ENCODE measurements at regions not wholly inside any gene's neighbourhood (a gene's known extent, or its start where the extent isn't known, plus 50 kb on each side); places are given as distances from the start of the nearest gene placed in this dataset.

DNA sequence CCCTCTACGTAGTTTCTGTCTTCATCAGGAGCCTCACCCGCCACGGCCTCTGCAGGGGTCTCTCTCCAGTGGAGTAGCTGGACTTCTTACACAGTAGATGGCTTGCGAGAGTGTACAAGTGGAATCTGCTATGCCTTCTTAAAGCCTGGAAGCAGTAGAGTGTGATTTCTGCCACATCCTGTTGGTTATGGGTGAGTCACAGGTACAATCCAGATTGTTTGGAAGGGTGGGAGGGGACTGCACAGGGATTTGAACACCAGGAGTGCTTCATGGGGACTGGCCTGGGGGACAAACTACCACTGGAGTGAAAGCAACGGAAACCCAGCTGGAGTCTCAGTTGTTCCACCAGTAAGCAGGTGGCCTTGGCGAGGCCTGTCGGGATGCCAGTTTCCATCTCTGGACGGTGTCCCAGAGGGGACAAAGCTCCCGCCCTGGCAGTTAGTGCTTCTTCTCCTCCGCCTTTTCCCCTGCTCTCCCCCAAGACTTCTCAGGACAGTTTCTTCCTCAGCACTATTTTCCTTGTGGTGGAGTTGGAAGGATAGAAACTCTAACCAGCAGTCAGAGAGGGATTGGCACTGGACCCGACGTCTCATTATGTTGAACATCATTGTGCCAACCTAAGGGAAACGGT is 85.0 kb upstream of the RCN1 start:
- H3K27me3 ChIP-seq, result peaks cover 0 to 77% of the 10 kb centered on the region in 2 donors
- H3K4me1 ChIP-seq, result no peaks in the 10 kb centered on the region
- TF ChIP-seq CTCF (IDR thresholded peaks at IDR 0.05), result no peak
- no peak overlapping the region for H3K4me3 ChIP-seq
- H3K9me3 ChIP-seq, result no peaks in the 10 kb centered on the region
- H3K27ac ChIP-seq, result no peak overlapping the region
- ATAC-seq (no peak), DNase-seq (no peak)
- intact Hi-C loops (cut with DNase I), result no loop called here
- H3K36me3 ChIP-seq, result no peaks in the 10 kb centered on the region

DNA sequence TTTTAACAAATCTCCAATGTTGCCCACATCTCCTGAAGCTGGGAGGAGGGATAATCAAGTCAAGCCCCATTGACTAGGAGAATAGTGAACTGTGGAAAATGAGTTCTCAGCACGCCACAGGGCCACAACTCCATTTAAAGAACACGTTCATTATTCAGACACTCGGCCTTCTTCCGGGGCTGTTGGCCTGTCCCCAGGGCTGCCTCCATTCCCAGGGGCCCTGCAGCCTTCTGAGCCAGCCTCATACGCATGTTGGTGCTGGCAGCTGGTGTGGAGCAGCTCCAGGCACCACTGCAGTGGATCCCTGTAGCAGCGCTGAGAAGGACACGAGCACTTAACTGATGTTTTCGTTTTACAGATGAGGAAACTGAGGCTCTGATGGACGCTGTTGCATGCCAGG is 87.5 kb upstream of the RCN1 start:
- Histone ChIP-seq H3K27me3 (peaks cover 0 to 52% of the 10 kb centered on the region in 2 donors), H3K9me3 (no peaks in the 10 kb centered on the region), H3K27ac (no peak overlapping the region), H3K4me3 (no peak overlapping the region), H3K36me3 (no peaks in the 10 kb centered on the region), H3K4me1 (no peaks in the 10 kb centered on the region)
- ATAC-seq (no peak), DNase-seq (no peak)
- intact Hi-C loops (cut with DNase I), result no loop called here
- no peak for TF ChIP-seq CTCF (IDR thresholded peaks at IDR 0.05)

- no peaks in the 10 kb centered on the region for H3K4me1 ChIP-seq
- no peak for DNase-seq
- no peaks in the 10 kb centered on the region for H3K36me3 ChIP-seq
- TF ChIP-seq CTCF (IDR thresholded peaks at IDR 0.05), result no peak
- H3K9me3 ChIP-seq, result no peaks in the 10 kb centered on the region
- no peak for ATAC-seq
- H3K27me3 ChIP-seq, result peaks cover 0 to 45% of the 10 kb centered on the region in 2 donors
- no peak overlapping the region for H3K4me3 ChIP-seq
- intact Hi-C loops (cut with DNase I), result no loop called here
- H3K27ac ChIP-seq, result no peak overlapping the region
Measured at GRCh38 chr11:32002311-32002710, 88.6 kb upstream of the RCN1 start.

DNA sequence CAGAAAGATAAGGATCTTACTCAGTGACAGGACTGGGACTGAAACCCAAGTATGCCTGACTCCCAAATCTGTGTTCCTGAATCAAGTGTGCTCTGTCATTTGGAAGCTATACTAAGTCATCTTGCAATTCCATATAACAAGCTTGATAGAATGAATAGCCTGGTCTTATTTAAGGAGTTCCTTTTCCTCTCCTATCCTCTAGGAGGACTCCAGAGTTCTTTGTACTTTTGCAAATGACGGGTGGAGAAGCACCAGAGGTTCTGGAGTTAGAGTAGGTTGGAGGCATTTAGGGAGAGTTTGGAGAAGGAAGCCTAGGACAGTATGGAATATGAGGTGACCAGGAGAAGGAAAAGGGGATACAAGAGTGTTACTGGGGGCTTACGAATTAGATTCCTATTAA is 92.9 kb upstream of the RCN1 start:
- DNase-seq, result no peak
- intact Hi-C loops (cut with DNase I), result no loop called here
- no peak overlapping the region for H3K27ac ChIP-seq
- no peak overlapping the region for H3K4me3 ChIP-seq
- H3K36me3 ChIP-seq, result no peaks in the 10 kb centered on the region
- peaks cover 0 to 13% of the 10 kb centered on the region in 2 donors for H3K27me3 ChIP-seq
- no peak for ATAC-seq
- no peak for TF ChIP-seq CTCF (IDR thresholded peaks at IDR 0.05)
- no peaks in the 10 kb centered on the region for H3K4me1 ChIP-seq
- no peaks in the 10 kb centered on the region for H3K9me3 ChIP-seq

- ATAC-seq (no peak), DNase-seq (no peak)
- Histone ChIP-seq H3K4me3 (no peak overlapping the region), H3K9me3 (no peaks in the 10 kb centered on the region), H3K36me3 (no peaks in the 10 kb centered on the region), H3K4me1 (no peaks in the 10 kb centered on the region), H3K27me3 (no peaks in the 10 kb centered on the region), H3K27ac (no peak overlapping the region)
- intact Hi-C loops (cut with DNase I), result no loop called here
- TF ChIP-seq CTCF (IDR thresholded peaks at IDR 0.05), result no peak
Measured at GRCh38 chr11:31996159-31996881, 94.6 kb upstream of the RCN1 start.
